Stimulated activated CD8-positive, alpha-beta memory T cell treated with anti-CD3 and anti-CD28 coated beads, Interleukin-4, amount 100 ng/mL, for 1 hour (primary cell): ENCODE measurements at regions not wholly inside any gene's neighbourhood (a gene's known extent, or its start where the extent isn't known, plus 50 kb on each side); places are given as distances from the start of the nearest gene placed in this dataset.
"Not testable (repeated sequence)": the region's sequence is repeated elsewhere in the genome, so short reads cannot be mapped to it uniquely, and the experiment has no call there.

Source experiments
- DNase-seq, 2 donors: peaks; one replicate each; pipeline ENCODE4 v3.0.0-alpha.2; 2020; ENCODE audit warnings: low read depth in 2 of 2, low spot score in 1 of 2

GRCh38 chr2:131639001-131639620 lies 111.4 kb downstream of the CCDC74A start:
- not testable (repeated sequence) for DNase-seq

- no peak for DNase-seq
These were observed 113.9 kb downstream of the CCDC74A start for GRCh38 chr2:131641414-131642206.

GRCh38 chr2:131643180-131643579 lies 115.5 kb downstream of the CCDC74A start:
- DNase-seq, result not testable (repeated sequence)

GRCh38 chr2:131645177-131645765 lies 117.6 kb downstream of the CCDC74A start:
- DNase-seq, result no peak

DNA sequence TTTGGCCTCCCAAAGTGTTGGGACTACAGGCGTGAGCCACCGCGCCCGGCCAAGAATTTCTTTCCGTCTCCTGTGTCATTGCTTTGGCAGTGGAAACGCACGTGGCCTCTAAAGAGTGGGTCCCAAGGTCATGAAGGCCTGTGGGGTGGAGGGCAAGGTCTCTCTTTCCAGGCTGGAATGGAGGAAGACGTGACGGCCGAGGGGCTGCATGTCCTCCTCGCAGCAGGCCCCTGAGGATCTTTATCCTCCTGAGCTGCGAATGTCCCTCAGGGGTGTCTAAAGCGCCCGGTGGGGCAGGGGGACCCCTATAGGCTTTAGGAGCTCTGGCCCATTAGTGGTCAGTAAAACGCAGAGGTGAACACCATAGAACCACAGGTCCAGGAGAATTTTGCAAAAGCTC lies 118.5 kb downstream of the CCDC74A start:
- DNase-seq, result not testable (repeated sequence)

- no peak for DNase-seq
These were observed 119.1 kb downstream of the CCDC74A start for GRCh38 chr2:131646669-131647297.

DNA sequence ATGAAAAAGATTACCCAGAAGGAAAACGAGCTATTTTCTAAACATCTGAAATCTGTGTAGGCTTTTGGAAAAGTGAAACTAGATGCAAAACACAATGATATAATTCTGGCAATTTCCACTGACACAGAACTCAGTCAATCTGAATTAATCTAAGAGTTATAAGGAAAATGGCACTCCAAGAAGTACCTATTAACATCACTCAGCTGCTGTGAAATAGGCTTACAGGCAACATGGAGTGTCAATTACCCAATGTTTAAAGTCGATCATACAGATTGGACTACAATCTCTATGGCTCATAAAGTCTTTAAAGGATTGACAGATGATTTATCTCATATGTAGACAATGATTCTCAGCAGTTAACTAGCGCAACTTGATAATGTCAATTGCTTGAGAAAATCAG lies 120.9 kb downstream of the CCDC74A start:
- DNase-seq, result not testable (repeated sequence)

DNA sequence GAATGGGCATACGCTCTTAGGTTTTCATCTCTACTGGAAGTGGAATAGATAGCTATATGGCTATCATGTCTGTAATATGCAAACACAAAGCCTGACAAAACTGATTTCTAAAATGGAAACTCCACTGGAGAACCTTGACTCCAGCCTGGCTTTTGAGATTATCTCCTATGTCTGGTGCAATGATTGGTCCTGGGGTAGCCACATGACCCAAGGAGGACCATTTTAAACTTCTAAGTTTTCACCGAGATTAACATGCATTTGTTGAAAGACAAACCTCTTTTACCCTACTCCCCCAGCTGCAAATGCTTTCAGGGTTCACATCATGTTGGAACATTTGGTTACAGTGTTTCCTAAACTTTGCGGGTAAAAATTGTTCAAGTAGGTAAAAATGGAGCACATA lies 124.6 kb downstream of the CCDC74A start:
- DNase-seq, result not testable (repeated sequence)

- not testable (repeated sequence) for DNase-seq
These were observed 126.4 kb downstream of the CCDC74A start for GRCh38 chr2:131654107-131654506.

- DNase-seq, result no peak
These were observed 129.3 kb downstream of the CCDC74A start for GRCh38 chr2:131656816-131657633.

GRCh38 chr2:131657895-131658768 lies 130.4 kb downstream of the CCDC74A start:
- DNase-seq, result no peak

- no peak for DNase-seq
These were observed 131.1 kb downstream of the CCDC74A start for GRCh38 chr2:131658769-131659131.

DNA sequence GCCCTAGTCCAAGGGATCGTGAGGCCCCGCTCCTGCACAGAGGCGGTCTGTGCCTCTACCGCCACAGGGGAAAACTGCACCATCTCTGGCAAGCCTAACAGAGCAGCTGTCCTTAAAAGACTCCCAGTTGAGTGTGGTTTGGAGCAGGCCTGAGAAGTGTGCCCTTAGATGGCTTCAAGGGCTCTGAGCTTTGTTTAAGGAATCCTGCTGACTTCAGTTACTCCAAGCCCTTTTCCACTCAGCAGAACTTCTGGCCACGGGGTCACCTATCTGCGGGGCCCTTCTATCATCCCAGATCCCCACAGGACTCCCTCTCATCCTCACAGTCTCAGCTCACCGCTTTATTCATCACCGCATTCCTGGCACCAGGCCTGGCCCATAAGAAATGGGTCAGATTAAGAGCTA lies 131.5 kb downstream of the CCDC74A start:
- DNase-seq, result no peak

DNA sequence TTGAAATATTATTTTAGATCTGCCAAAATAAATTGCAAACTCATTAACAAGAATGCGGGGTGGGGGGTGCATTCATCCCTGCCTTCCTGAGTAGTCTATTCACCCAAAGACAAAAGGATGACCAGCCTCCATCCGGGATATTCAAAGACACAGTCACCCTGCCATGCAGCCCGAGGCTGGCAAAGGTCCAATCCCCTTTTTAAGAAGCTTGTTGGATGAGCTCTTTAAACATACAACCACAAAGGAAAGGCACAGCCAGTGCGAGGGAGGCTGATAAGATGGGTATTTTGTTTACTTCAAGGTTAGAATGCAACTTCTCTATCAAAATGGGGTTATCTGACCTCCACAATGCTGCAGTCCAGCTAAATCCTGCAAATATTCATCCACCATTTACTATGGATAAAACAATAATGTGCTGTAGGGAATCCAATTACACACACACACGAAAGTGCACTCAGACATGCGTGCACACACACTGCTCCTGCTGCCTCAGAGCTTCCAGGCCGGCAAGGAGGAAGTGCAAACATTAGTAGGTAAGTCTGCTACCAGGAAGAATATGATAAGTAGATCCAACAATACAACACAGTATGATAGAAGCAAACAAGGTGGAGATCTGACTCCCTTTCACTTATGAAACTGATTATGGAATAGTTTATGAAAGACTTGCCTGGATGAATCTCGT lies 133.6 kb downstream of the CCDC74A start:
- not testable (repeated sequence) for DNase-seq

DNA sequence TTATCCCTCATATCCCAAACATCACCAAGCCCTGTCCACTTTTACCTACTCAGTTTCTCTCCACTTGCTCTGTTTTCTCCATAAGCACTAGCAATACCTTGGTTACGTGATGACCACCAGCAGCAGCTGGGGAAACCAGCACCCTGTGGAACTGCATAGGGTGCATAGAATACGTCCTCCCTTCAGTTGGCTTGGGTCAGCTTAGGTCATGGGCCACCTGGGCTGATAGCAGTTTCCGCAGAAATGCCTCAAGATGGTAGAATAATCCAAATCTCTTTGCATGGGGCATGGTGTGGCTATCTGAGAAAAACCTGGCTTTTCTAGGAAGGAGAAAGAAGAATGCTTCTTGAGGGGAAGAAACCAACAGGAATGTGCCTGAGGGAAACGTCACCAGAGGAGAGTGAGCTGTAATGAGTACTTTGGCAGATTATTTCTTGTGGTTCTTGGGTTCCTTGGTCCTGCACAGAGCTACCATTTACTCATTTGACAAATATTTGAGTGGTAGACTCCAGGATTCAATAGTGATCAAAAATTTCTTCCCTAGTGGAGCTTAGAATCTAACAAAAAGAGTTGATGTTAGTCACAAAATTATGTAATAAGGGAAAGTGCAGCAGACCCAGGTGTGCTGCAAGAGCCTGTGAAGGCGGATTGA lies 134.3 kb downstream of the CCDC74A start:
- not testable (repeated sequence) for DNase-seq

DNA sequence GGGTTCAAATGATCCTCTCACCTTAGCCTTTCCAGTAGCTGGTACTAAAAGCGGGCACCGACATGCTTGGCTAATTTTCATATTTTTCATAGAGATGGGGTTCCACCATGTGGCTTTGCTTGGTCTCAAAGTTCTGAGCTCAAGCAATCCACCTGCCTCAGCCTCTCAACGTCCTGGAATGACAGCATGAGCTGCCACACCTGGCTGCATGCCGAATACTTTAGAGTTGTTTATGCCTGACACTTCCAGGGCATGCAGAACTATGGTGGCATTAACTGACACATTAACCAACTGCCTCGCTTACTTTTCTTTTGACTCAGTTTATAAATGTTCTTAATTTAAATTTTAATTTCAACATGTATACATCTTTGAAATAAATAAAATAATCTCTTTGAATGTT lies 135.8 kb downstream of the CCDC74A start:
- not testable (repeated sequence) for DNase-seq

GRCh38 chr2:131665716-131666115 lies 138.0 kb downstream of the CCDC74A start:
- DNase-seq, result not testable (repeated sequence)

DNA sequence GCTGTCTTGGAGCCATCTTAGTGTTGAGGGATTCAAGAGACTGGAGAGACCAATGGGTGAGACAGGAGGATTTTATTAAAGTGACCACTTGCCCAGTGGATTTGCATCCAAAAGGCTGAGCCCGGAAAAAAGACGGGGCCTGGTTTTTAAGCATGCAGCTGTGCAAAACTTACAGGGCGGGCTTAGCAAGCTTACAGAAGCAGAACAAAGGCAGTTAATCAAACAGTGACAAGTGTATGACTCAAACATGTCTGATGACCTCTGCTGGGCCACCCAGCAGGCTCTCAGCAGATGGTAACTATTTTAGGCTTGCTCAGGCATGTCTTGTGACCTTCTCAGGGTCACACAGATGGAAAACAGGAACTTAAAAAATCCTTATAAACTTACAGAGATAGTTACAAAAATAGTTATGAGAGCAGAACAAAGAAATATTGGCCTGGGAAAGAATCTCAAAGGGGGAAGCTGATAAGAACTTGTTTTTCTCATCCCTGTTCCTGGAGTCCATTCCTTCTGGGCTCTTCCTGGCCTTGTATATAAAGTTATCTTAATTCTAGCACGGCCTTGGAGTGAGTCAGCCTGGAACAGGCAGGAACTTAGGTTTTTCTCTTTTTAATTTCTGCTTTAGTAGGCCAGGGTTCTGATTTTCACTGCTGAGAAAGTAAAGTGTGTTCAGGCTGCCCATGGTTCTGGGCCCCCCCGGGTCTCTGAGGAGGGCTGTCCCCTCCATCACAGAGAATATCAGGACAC lies 141.3 kb downstream of the CCDC74A start:
- DNase-seq, result not testable (repeated sequence)
